ENCODE measurements at regions not wholly inside any gene's neighbourhood (a gene's known extent, or its start where the extent isn't known, plus 50 kb on each side); places are given as distances from the start of the nearest gene placed in this dataset.

GRCh38 chr6:4510906-4511640 is 265.1 kb upstream of the CDYL start:
- TF ChIP-seq CTCF (IDR thresholded peaks at IDR 0.05; ENCODE audit: poor library complexity, severe bottlenecking), result no peak
- TF ChIP-seq TAF1 (IDR thresholded peaks at IDR 0.05; ENCODE audit: low read depth), result no peak
- no peak for TF ChIP-seq EZH2 (IDR thresholded peaks at IDR 0.05; ENCODE audit: borderline replicate concordance, insufficient read depth, low read length, poor library complexity, severe bottlenecking)
- no peak for TF ChIP-seq REST (IDR thresholded peaks at IDR 0.05; ENCODE audit: borderline replicate concordance)
- TF ChIP-seq MXI1 (conservative IDR thresholded peaks at IDR 0.05; ENCODE audit: poor library complexity, severe bottlenecking), result no peak
